ENCODE measurements at regions not wholly inside any gene's neighbourhood (a gene's known extent, or its start where the extent isn't known, plus 50 kb on each side); places are given as distances from the start of the nearest gene placed in this dataset.

- Histone ChIP-seq H3K79me2 (ENCODE audit: insufficient read depth, low read depth) (no peaks in the 10 kb centered on the region), H2AFZ (ENCODE audit: low read depth) (no peak overlapping the region), H3K27me3 (ENCODE audit: insufficient read depth, low read depth) (no peaks in the 10 kb centered on the region), H3K4me1 (ENCODE audit: low read depth, poor library complexity, severe bottlenecking) (peaks cover 5% of the 10 kb centered on the region), H3K36me3 (ENCODE audit: insufficient read depth) (no peaks in the 10 kb centered on the region), H4K20me1 (ENCODE audit: insufficient read depth) (no peaks in the 10 kb centered on the region), H3K4me2 (no peak overlapping the region), H3K27ac (no peak overlapping the region), H3K9ac (no peak overlapping the region), H3K4me3 (IDR thresholded peaks at IDR 0.05; ENCODE audit: insufficient read depth, low read depth, low read length) (no peak overlapping the region)
- no peak for TF ChIP-seq CTCF (conservative IDR thresholded peaks at IDR 0.05; ENCODE audit: low read depth, low read length)
Measured at GRCh38 chr7:148484486-148484885, 106.1 kb upstream of the C7orf33 start.

DNA sequence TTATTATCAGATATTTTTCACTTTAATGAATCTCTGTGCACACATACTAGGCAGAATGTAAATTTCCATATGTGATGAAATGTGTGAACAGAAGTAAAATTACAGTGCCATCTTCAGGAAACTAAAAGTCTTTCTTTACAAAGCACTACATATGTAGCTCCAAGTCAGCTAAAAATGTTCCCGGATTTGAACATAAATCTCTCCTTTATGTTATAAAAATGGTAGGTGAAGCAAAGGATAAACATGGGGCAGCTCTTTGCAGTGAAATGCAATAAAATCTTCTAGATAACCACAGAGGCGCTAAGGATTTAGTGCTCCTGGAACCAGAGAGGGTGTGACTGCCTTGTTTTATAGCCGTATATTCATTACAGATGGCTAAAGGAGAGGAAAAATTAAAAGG is 104.9 kb upstream of the C7orf33 start:
- Histone ChIP-seq H2AFZ (ENCODE audit: low read depth) (no peak overlapping the region), H4K20me1 (ENCODE audit: insufficient read depth) (no peaks in the 10 kb centered on the region), H3K27me3 (ENCODE audit: insufficient read depth, low read depth) (no peaks in the 10 kb centered on the region), H3K4me3 (IDR thresholded peaks at IDR 0.05; ENCODE audit: insufficient read depth, low read depth, low read length) (no peak overlapping the region), H3K9ac (no peak overlapping the region), H3K4me2 (no peak overlapping the region), H3K4me1 (ENCODE audit: low read depth, poor library complexity, severe bottlenecking) (peaks cover 5% of the 10 kb centered on the region), H3K36me3 (ENCODE audit: insufficient read depth) (no peaks in the 10 kb centered on the region), H3K79me2 (ENCODE audit: insufficient read depth, low read depth) (no peaks in the 10 kb centered on the region), H3K27ac (no peak overlapping the region)
- 0 out of 2 replicates have a peak, but pooled peaks have one; percentile 11 for TF ChIP-seq CTCF (conservative IDR thresholded peaks at IDR 0.05; ENCODE audit: low read depth, low read length)

- Histone ChIP-seq H3K27ac (no peak overlapping the region), H3K9ac (no peak overlapping the region), H3K4me3 (IDR thresholded peaks at IDR 0.05; ENCODE audit: insufficient read depth, low read depth, low read length) (no peak overlapping the region), H3K4me2 (no peak overlapping the region), H3K27me3 (ENCODE audit: insufficient read depth, low read depth) (no peaks in the 10 kb centered on the region), H2AFZ (ENCODE audit: low read depth) (no peak overlapping the region), H3K79me2 (ENCODE audit: insufficient read depth, low read depth) (no peaks in the 10 kb centered on the region), H3K36me3 (ENCODE audit: insufficient read depth) (no peaks in the 10 kb centered on the region), H3K4me1 (ENCODE audit: low read depth, poor library complexity, severe bottlenecking) (peaks cover 1% of the 10 kb centered on the region), H4K20me1 (ENCODE audit: insufficient read depth) (no peaks in the 10 kb centered on the region)
- TF ChIP-seq CTCF (conservative IDR thresholded peaks at IDR 0.05; ENCODE audit: low read depth, low read length), result no peak
Measured at GRCh38 chr7:148486937-148487336, 103.6 kb upstream of the C7orf33 start.

DNA sequence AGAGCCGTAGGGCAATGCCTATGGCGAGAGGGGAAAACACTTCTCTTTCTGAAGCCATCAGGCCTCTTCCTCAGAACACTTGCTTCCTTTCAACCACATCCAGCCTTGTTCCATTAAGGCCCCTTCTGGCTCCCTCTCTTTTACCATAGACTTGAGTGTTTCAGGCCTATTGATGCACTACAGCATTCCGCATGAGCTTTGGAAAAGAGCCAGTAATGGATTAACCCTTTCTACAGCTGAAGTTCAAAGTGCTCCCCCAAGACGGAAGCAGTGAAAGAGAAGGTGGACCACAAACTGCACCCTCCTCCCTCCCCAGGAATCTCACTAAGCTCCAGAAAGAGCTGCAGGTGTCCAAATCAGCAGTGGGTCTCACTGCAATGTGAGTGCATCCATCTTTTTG is 102.7 kb upstream of the C7orf33 start:
- Histone ChIP-seq H3K27me3 (ENCODE audit: insufficient read depth, low read depth) (no peaks in the 10 kb centered on the region), H3K4me2 (no peak overlapping the region), H4K20me1 (ENCODE audit: insufficient read depth) (no peaks in the 10 kb centered on the region), H3K27ac (no peak overlapping the region), H3K36me3 (ENCODE audit: insufficient read depth) (no peaks in the 10 kb centered on the region), H3K79me2 (ENCODE audit: insufficient read depth, low read depth) (no peaks in the 10 kb centered on the region), H3K4me3 (IDR thresholded peaks at IDR 0.05; ENCODE audit: insufficient read depth, low read depth, low read length) (no peak overlapping the region), H3K9ac (no peak overlapping the region), H3K4me1 (ENCODE audit: low read depth, poor library complexity, severe bottlenecking) (peaks cover 11% of the 10 kb centered on the region), H2AFZ (ENCODE audit: low read depth) (no peak overlapping the region)
- TF ChIP-seq CTCF (conservative IDR thresholded peaks at IDR 0.05; ENCODE audit: low read depth, low read length), result no peak

Data from KMS-11 (cell line).